DMS53 (cell line): ENCODE measurements at regions not wholly inside any gene's neighbourhood (a gene's known extent, or its start where the extent isn't known, plus 50 kb on each side); places are given as distances from the start of the nearest gene placed in this dataset.
A peak's percentile ranks its signal among the peaks of the same experiment; 100 is the strongest.

Experiments used
- DNase-seq: peaks from one replicate; lab custom pipeline; 2025; lab: John Stamatoyannopoulos, UW

GRCh38 chr7:73963252-73963822 lies 64.6 kb upstream of the ELN start:
- DNase-seq = peak; percentile 27

- DNase-seq = no peak
These were observed 63.2 kb upstream of the ELN start for GRCh38 chr7:73964786-73965185.

GRCh38 chr7:73966062-73966940 lies 61.7 kb upstream of the ELN start:
- no peak for DNase-seq

- peak; percentile 32 for DNase-seq
These were observed 60.8 kb upstream of the ELN start for GRCh38 chr7:73966941-73967831.

- DNase-seq = no peak
These were observed 60.1 kb upstream of the ELN start for GRCh38 chr7:73967832-73968290.

- no peak for DNase-seq
These were observed 59.5 kb upstream of the ELN start for GRCh38 chr7:73968487-73968886.

- no peak for DNase-seq
These were observed 58.0 kb upstream of the ELN start for GRCh38 chr7:73969991-73970390.

- DNase-seq = no peak
These were observed 57.2 kb upstream of the ELN start for GRCh38 chr7:73970801-73971229.

- no peak for DNase-seq
These were observed 56.7 kb upstream of the ELN start for GRCh38 chr7:73971322-73971703.

- DNase-seq = peak; percentile 62
These were observed 56.1 kb upstream of the ELN start for GRCh38 chr7:73971704-73972341.

GRCh38 chr7:73972614-73973013 lies 55.4 kb upstream of the ELN start:
- no peak for DNase-seq

GRCh38 chr7:73973091-73973490 lies 54.9 kb upstream of the ELN start:
- no peak for DNase-seq

GRCh38 chr7:73974101-73974947 lies 53.6 kb upstream of the ELN start:
- DNase-seq = no peak

- no peak for DNase-seq
These were observed 52.7 kb upstream of the ELN start for GRCh38 chr7:73974948-73975926.

GRCh38 chr7:73976761-73977618 lies 51.0 kb upstream of the ELN start:
- no peak for DNase-seq

GRCh38 chr7:73977619-73978618 lies 50.1 kb upstream of the ELN start:
- DNase-seq = no peak
